Stomach (tissue), 8 donors: ENCODE measurements at regions not wholly inside any gene's neighbourhood (a gene's known extent, or its start where the extent isn't known, plus 50 kb on each side); places are given as distances from the start of the nearest gene placed in this dataset.

ENCODE experiments used
- DNase-seq, 2 donors: peaks; one replicate each; pipeline versions ENCODE4 v3.0.0 to v3.0.0-alpha.2; 2013 to 2019
- H3K27ac ChIP-seq, 5 donors: fragments of 200-600 bp in 4 of 5; sonication (generic) in 4 of 5; one replicate each; pipeline ENCODE4 v1.5.1; 2013 to 2019; ENCODE audit warnings: mild to moderate bottlenecking in 1 of 5, moderate library complexity in 1 of 5
- H3K27me3 ChIP-seq, 3 donors: fragments of 200-600 bp; sonication (generic); one replicate each; pipeline ENCODE4 v1.5.1; 2017 to 2019; ENCODE audit warnings: mixed run types in 1 of 3
- H3K36me3 ChIP-seq, 4 donors: fragments of 200-600 bp; sonication (generic); 1 replicate in 3 of 4; 2 replicates in 1 of 4; pipeline ENCODE4 v1.5.1; 2016 to 2019
- H3K4me1 ChIP-seq, 4 donors: fragments of 200-600 bp; sonication (generic); one replicate each; pipeline ENCODE4 v1.5.1; 2016 to 2019
- H3K4me3 ChIP-seq, 4 donors: fragments of 200-600 bp; sonication (generic) in 3 of 4; one replicate each; pipeline ENCODE4 v1.5.1; 2016 to 2019; ENCODE audit warnings: mild to moderate bottlenecking in 1 of 4
- H3K9me3 ChIP-seq, 4 donors: fragments of 200-600 bp; sonication (generic); one replicate each; pipeline ENCODE4 v1.5.1; 2016 to 2019
- CTCF ChIP-seq, 7 experiments: fragments of 450-650 bp in 4 of 7; fragments of 200-600 bp in 3 of 7; sonication (generic) in 3 of 7; IDR thresholded peaks; one replicate each; pipeline ENCODE4 v1.5.1; 2016 to 2019; ENCODE audit warnings: antibody characterized with exemption in 7 of 7, control low read depth in 2 of 7, mild to moderate bottlenecking in 1 of 7
- EP300 ChIP-seq: sonication (generic); formaldehyde crosslinking; IDR thresholded peaks from one replicate; pipeline ENCODE4 v1.6.1; 2017; ENCODE audit warnings: antibody characterized with exemption
- POLR2A ChIP-seq, 4 donors: fragments of 450-650 bp; IDR thresholded peaks; one replicate each; pipeline ENCODE4 v1.6.1; 2016; ENCODE audit warnings: antibody characterized with exemption in 4 of 4, control low read depth in 2 of 4, mild to moderate bottlenecking in 1 of 4, moderate library complexity in 1 of 4
- POLR2AphosphoS5 ChIP-seq, 3 donors: sonication (generic); formaldehyde crosslinking; IDR thresholded peaks; one replicate each; pipeline ENCODE4 v1.6.1; 2016; ENCODE audit warnings: antibody characterized with exemption in 3 of 3
- WGBS, 5 donors: extraction: QIAGEN DNeasy Blood & Tissue Kit in 3 of 5; methylation state at CpG; one replicate each; pipeline versions ENCODE4 v1.1.5 to v1.1.7; 2013 to 2018; 5-methylcytosine and 5-hydroxymethylcytosine counted together
- intact Hi-C: fragments of 100-400 bp; cut with DNase I; formaldehyde crosslinking; loops from one replicate; pipeline ENCODE4 v1.15.1; 2023; ENCODE audit warnings: low total_unique reads
- donor health status: healthy with polysubstance abuse.
- donor health status: Bipolar disorder and iron deficiency.
- donor health status: healthy.

GRCh38 chrX:39899059-39899458 is 198.7 kb downstream of the BCOR start:
- no peak for DNase-seq
- Histone ChIP-seq H3K4me1 (peaks cover 0 to 29% (median 17%) of the 10 kb centered on the region in 4 donors), H3K4me3 (no peak overlapping the region), H3K36me3 (no peaks in the 10 kb centered on the region), H3K9me3 (no peaks in the 10 kb centered on the region), H3K27ac (no peak overlapping the region), H3K27me3 (peaks cover 0 to 3% (median 0%) of the 10 kb centered on the region in 3 donors)
- intact Hi-C loops: no loop called here
- WGBS, 5 donors: 80 to 98% (median 96%) methylated on average over 1 to 10 of the region's 10 CpGs
- no peak for TF ChIP-seq CTCF (IDR thresholded peaks at IDR 0.05)
- no peak for TF ChIP-seq POLR2AphosphoS5 (IDR thresholded peaks at IDR 0.05)
- no peak for TF ChIP-seq EP300
- TF ChIP-seq POLR2A (IDR thresholded peaks at IDR 0.05): no peak

GRCh38 chrX:39899856-39900776 is 197.6 kb downstream of the BCOR start:
- Histone ChIP-seq H3K4me3 (no peak overlapping the region), H3K4me1 (peaks cover 0 to 21% (median 19%) of the 10 kb centered on the region in 4 donors), H3K36me3 (no peaks in the 10 kb centered on the region), H3K9me3 (no peaks in the 10 kb centered on the region), H3K27ac (no peak overlapping the region), H3K27me3 (peaks cover 0 to 3% (median 0%) of the 10 kb centered on the region in 3 donors)
- intact Hi-C loops: no loop called here
- TF ChIP-seq CTCF (IDR thresholded peaks at IDR 0.05) (no peak), EP300 (no peak), POLR2AphosphoS5 (IDR thresholded peaks at IDR 0.05) (no peak), POLR2A (IDR thresholded peaks at IDR 0.05) (no peak)
- WGBS, 5 donors: 36 to 75% (median 53%) methylated on average over 20 to 23 of the region's 23 CpGs
- DNase-seq: peak in 1 of 2 donors; percentile 55

- peak in 1 of 2 donors; percentile 49 for DNase-seq
- intact Hi-C loops: no loop called here
Measured at GRCh38 chrX:39900777-39901170, 197.0 kb downstream of the BCOR start.

GRCh38 chrX:39903343-39903742 is 194.4 kb downstream of the BCOR start:
- TF ChIP-seq EP300: no peak
- TF ChIP-seq POLR2AphosphoS5 (IDR thresholded peaks at IDR 0.05): no peak
- no peak for TF ChIP-seq CTCF (IDR thresholded peaks at IDR 0.05)
- TF ChIP-seq POLR2A (IDR thresholded peaks at IDR 0.05): no peak
- DNase-seq: no peak
- Histone ChIP-seq H3K9me3 (no peaks in the 10 kb centered on the region), H3K27me3 (no peaks in the 10 kb centered on the region), H3K36me3 (no peaks in the 10 kb centered on the region), H3K4me3 (no peak overlapping the region), H3K27ac (no peak overlapping the region), H3K4me1 (peaks cover 0 to 17% (median 10%) of the 10 kb centered on the region in 4 donors)
- intact Hi-C loops: no loop called here
- WGBS, 5 donors: 63 to 78% (median 73%) methylated on average over 3 of the region's 3 CpGs

More at GRCh38 chrX:39900777-39901170, 197.0 kb downstream of the BCOR start:
- 30 to 58% (median 44%) methylated on average over 10 to 11 of the region's 11 CpGs for WGBS, 5 donors
- Histone ChIP-seq H3K27ac (no peak overlapping the region), H3K4me3 (no peak overlapping the region), H3K4me1 (peaks cover 0 to 24% (median 17%) of the 10 kb centered on the region in 4 donors), H3K36me3 (no peaks in the 10 kb centered on the region), H3K9me3 (no peaks in the 10 kb centered on the region), H3K27me3 (peaks cover 0 to 3% (median 0%) of the 10 kb centered on the region in 3 donors)
- TF ChIP-seq CTCF (IDR thresholded peaks at IDR 0.05): no peak
- TF ChIP-seq EP300: no peak
- no peak for TF ChIP-seq POLR2AphosphoS5 (IDR thresholded peaks at IDR 0.05)
- TF ChIP-seq POLR2A (IDR thresholded peaks at IDR 0.05): no peak
